ENCODE measurements at regions not wholly inside any gene's neighbourhood (a gene's known extent, or its start where the extent isn't known, plus 50 kb on each side); places are given as distances from the start of the nearest gene placed in this dataset.

GRCh38 chr5:61701877-61702602 is 370.0 kb downstream of the ZSWIM6 start:
- TF ChIP-seq, protein P1, sequence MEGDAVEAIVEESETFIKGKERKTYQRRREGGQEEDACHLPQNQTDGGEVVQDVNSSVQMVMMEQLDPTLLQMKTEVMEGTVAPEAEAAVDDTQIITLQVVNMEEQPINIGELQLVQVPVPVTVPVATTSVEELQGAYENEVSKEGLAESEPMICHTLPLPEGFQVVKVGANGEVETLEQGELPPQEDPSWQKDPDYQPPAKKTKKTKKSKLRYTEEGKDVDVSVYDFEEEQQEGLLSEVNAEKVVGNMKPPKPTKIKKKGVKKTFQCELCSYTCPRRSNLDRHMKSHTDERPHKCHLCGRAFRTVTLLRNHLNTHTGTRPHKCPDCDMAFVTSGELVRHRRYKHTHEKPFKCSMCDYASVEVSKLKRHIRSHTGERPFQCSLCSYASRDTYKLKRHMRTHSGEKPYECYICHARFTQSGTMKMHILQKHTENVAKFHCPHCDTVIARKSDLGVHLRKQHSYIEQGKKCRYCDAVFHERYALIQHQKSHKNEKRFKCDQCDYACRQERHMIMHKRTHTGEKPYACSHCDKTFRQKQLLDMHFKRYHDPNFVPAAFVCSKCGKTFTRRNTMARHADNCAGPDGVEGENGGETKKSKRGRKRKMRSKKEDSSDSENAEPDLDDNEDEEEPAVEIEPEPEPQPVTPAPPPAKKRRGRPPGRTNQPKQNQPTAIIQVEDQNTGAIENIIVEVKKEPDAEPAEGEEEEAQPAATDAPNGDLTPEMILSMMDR (IDR thresholded peaks at IDR 0.05), result no peak
- TF ChIP-seq POLR2A (IDR thresholded peaks at IDR 0.05) (no peak), POLR2AphosphoS5 (IDR thresholded peaks at IDR 0.05; ENCODE audit: insufficient read depth in 1 of 2, low read depth in 1 of 2) (no peak)

All from vagina (tissue), 2 donors.